Bronchial epithelial cell (primary cell): ENCODE measurements at regions not wholly inside any gene's neighbourhood (a gene's known extent, or its start where the extent isn't known, plus 50 kb on each side); places are given as distances from the start of the nearest gene placed in this dataset.
A peak's percentile ranks its signal among the peaks of the same experiment; 100 is the strongest.

Experiments
- DNase-seq: peaks from one replicate; pipeline ENCODE4 v3.0.0-alpha.2; 2010; ENCODE audit warnings: low read depth
- FAIRE-seq: peaks from 2 replicates; lab custom pipeline; 2011; peaks lifted over from hg19 to GRCh38; lab: Jason Lieb, UNC
- H3K27me3 ChIP-seq: 2 replicates; pipeline ENCODE4 v1.5.1; 2011; ENCODE audit warnings: low read length; ENCODE audit not compliant: control insufficient read depth, insufficient read depth
- H3K36me3 ChIP-seq: 2 replicates; pipeline ENCODE4 v1.5.1; 2011; ENCODE audit warnings: low read length; ENCODE audit not compliant: control insufficient read depth, insufficient read depth
- H3K4me3 ChIP-seq: 2 replicates; pipeline ENCODE4 v1.5.1; 2011; ENCODE audit warnings: mild to moderate bottlenecking, low read depth, low read length, control low read depth
- CTCF ChIP-seq: IDR thresholded peaks from 2 replicates; pipeline ENCODE4 v1.5.1; 2011; ENCODE audit warnings: mild to moderate bottlenecking, moderate library complexity, low read length, control low read depth, inconsistent platforms; ENCODE audit not compliant: insufficient read depth, severe bottlenecking

- peak; percentile 46 for DNase-seq
- FAIRE-seq: no peak
- H3K36me3 ChIP-seq: no peaks in the 10 kb centered on the region
- no peak overlapping the region for H3K4me3 ChIP-seq
- no peaks in the 10 kb centered on the region for H3K27me3 ChIP-seq
- TF ChIP-seq CTCF: no peak
These were observed 68.0 kb upstream of the WDR26 start for GRCh38 chr1:224502459-224503160.

GRCh38 chr1:224503161-224504118 lies 68.8 kb upstream of the WDR26 start:
- H3K27me3 ChIP-seq: no peaks in the 10 kb centered on the region
- TF ChIP-seq CTCF: peak; percentile 3
- H3K36me3 ChIP-seq: no peaks in the 10 kb centered on the region
- H3K4me3 ChIP-seq: no peak overlapping the region
- DNase-seq (peak; percentile 96), FAIRE-seq (peak; percentile 88)

- no peak for TF ChIP-seq CTCF
- H3K36me3 ChIP-seq: no peaks in the 10 kb centered on the region
- DNase-seq: no peak
- no peaks in the 10 kb centered on the region for H3K27me3 ChIP-seq
- no peak for FAIRE-seq
- no peak overlapping the region for H3K4me3 ChIP-seq
These were observed 69.9 kb upstream of the WDR26 start for GRCh38 chr1:224504297-224505041.

GRCh38 chr1:224505454-224506093 lies 71.0 kb upstream of the WDR26 start:
- Histone ChIP-seq H3K36me3 (no peaks in the 10 kb centered on the region), H3K4me3 (no peak overlapping the region), H3K27me3 (no peaks in the 10 kb centered on the region)
- TF ChIP-seq CTCF: no peak
- FAIRE-seq: no peak
- DNase-seq: no peak

- Histone ChIP-seq H3K4me3 (no peak overlapping the region), H3K36me3 (no peaks in the 10 kb centered on the region), H3K27me3 (no peaks in the 10 kb centered on the region)
- no peak for FAIRE-seq
- TF ChIP-seq CTCF: no peak
- peak; percentile 42 for DNase-seq
These were observed 71.7 kb upstream of the WDR26 start for GRCh38 chr1:224506141-224506814.
